ENCODE measurements at regions not wholly inside any gene's neighbourhood (a gene's known extent, or its start where the extent isn't known, plus 50 kb on each side); places are given as distances from the start of the nearest gene placed in this dataset.
"Not testable (repeated sequence)": the region's sequence is repeated elsewhere in the genome, so short reads cannot be mapped to it uniquely, and the experiment has no call there.

- no peaks in the 10 kb centered on the region for H3K36me3 Mint-ChIP-seq (ENCODE audit: low read depth)
- intact Hi-C loops (cut with micrococcal nuclease), result no loop called here
- peaks cover 3% of the 10 kb centered on the region for H3K27me3 Mint-ChIP-seq (ENCODE audit: low read depth)
- DNase-seq (ENCODE audit: low spot score), result no peak
- H3K27ac Mint-ChIP-seq, result no peak overlapping the region
- no peaks in the 10 kb centered on the region for H3K9me3 Mint-ChIP-seq
- H3K4me1 Mint-ChIP-seq (ENCODE audit: low read depth), result peaks cover 15% of the 10 kb centered on the region
- no peak overlapping the region for H3K4me3 Mint-ChIP-seq (ENCODE audit: low read depth)
Observed at GRCh38 chr3:177807150-177807875, 610.0 kb upstream of the TBL1XR1 start.

- H3K27me3 Mint-ChIP-seq (ENCODE audit: low read depth); H3K9me3 Mint-ChIP-seq; H3K4me3 Mint-ChIP-seq (ENCODE audit: low read depth); DNase-seq (ENCODE audit: low spot score); intact Hi-C loops (cut with micrococcal nuclease); H3K36me3 Mint-ChIP-seq (ENCODE audit: low read depth); H3K27ac Mint-ChIP-seq: not testable (repeated sequence)
- H3K4me1 Mint-ChIP-seq (ENCODE audit: low read depth), result peaks cover 15% of the 10 kb centered on the region
Observed at GRCh38 chr3:177808928-177809478, 611.7 kb upstream of the TBL1XR1 start.

GRCh38 chr3:177810162-177810623 is 612.9 kb upstream of the TBL1XR1 start:
- intact Hi-C loops (cut with micrococcal nuclease), result loop anchor here (1.0 to 5.0 kb wide), 2 partner anchors 23 to 192 kb away; no protein-coding TSS in a partner anchor
- no peaks in the 10 kb centered on the region for H3K36me3 Mint-ChIP-seq (ENCODE audit: low read depth)
- no peak overlapping the region for H3K27ac Mint-ChIP-seq
- no peaks in the 10 kb centered on the region for H3K9me3 Mint-ChIP-seq
- peaks cover 17% of the 10 kb centered on the region for H3K4me1 Mint-ChIP-seq (ENCODE audit: low read depth)
- no peak overlapping the region for H3K4me3 Mint-ChIP-seq (ENCODE audit: low read depth)
- H3K27me3 Mint-ChIP-seq (ENCODE audit: low read depth), result no peaks in the 10 kb centered on the region
- DNase-seq (ENCODE audit: low spot score), result no peak

- intact Hi-C loops (cut with micrococcal nuclease), result loop anchor here (5.0 kb wide), 1 partner anchor 191 kb away; no protein-coding TSS in a partner anchor
- Mint-ChIP-seq H3K36me3 (ENCODE audit: low read depth) (no peaks in the 10 kb centered on the region), H3K4me1 (ENCODE audit: low read depth) (peaks cover 17% of the 10 kb centered on the region), H3K9me3 (no peaks in the 10 kb centered on the region), H3K27me3 (ENCODE audit: low read depth) (no peaks in the 10 kb centered on the region), H3K27ac (no peak overlapping the region), H3K4me3 (ENCODE audit: low read depth) (no peak overlapping the region)
- no peak for DNase-seq (ENCODE audit: low spot score)
Observed at GRCh38 chr3:177811112-177811511, 613.8 kb upstream of the TBL1XR1 start.

- no peak for DNase-seq (ENCODE audit: low spot score)
- H3K27me3 Mint-ChIP-seq (ENCODE audit: low read depth), result no peaks in the 10 kb centered on the region
- no peak overlapping the region for H3K4me3 Mint-ChIP-seq (ENCODE audit: low read depth)
- H3K4me1 Mint-ChIP-seq (ENCODE audit: low read depth), result peaks cover 17% of the 10 kb centered on the region
- H3K9me3 Mint-ChIP-seq, result no peaks in the 10 kb centered on the region
- H3K36me3 Mint-ChIP-seq (ENCODE audit: low read depth), result no peaks in the 10 kb centered on the region
- no peak overlapping the region for H3K27ac Mint-ChIP-seq
- intact Hi-C loops (cut with micrococcal nuclease), result loop anchor here (5.0 kb wide), 1 partner anchor 190 kb away; no protein-coding TSS in a partner anchor
Observed at GRCh38 chr3:177811835-177812234, 614.6 kb upstream of the TBL1XR1 start.

- Mint-ChIP-seq H3K9me3 (no peaks in the 10 kb centered on the region), H3K4me3 (ENCODE audit: low read depth) (no peak overlapping the region), H3K4me1 (ENCODE audit: low read depth) (peaks cover 17% of the 10 kb centered on the region), H3K27ac (no peak overlapping the region), H3K36me3 (ENCODE audit: low read depth) (no peaks in the 10 kb centered on the region), H3K27me3 (ENCODE audit: low read depth) (no peaks in the 10 kb centered on the region)
- intact Hi-C loops (cut with micrococcal nuclease), result loop anchor here (5.0 kb wide), 1 partner anchor 190 kb away; no protein-coding TSS in a partner anchor
- DNase-seq (ENCODE audit: low spot score), result no peak
Observed at GRCh38 chr3:177812492-177812891, 615.2 kb upstream of the TBL1XR1 start.

- intact Hi-C loops (cut with micrococcal nuclease), result loop anchor here (5.0 kb wide), 1 partner anchor 189 kb away; no protein-coding TSS in a partner anchor
- H3K36me3 Mint-ChIP-seq (ENCODE audit: low read depth), result no peaks in the 10 kb centered on the region
- H3K9me3 Mint-ChIP-seq, result no peaks in the 10 kb centered on the region
- H3K4me1 Mint-ChIP-seq (ENCODE audit: low read depth), result peaks cover 17% of the 10 kb centered on the region
- DNase-seq (ENCODE audit: low spot score), result no peak
- no peaks in the 10 kb centered on the region for H3K27me3 Mint-ChIP-seq (ENCODE audit: low read depth)
- no peak overlapping the region for H3K4me3 Mint-ChIP-seq (ENCODE audit: low read depth)
- H3K27ac Mint-ChIP-seq, result no peak overlapping the region
Observed at GRCh38 chr3:177813322-177813721, 616.0 kb upstream of the TBL1XR1 start.

GRCh38 chr3:177816667-177817208 is 619.5 kb upstream of the TBL1XR1 start:
- H3K4me1 Mint-ChIP-seq (ENCODE audit: low read depth), result peaks cover 11% of the 10 kb centered on the region
- no peak for DNase-seq (ENCODE audit: low spot score)
- no peak overlapping the region for H3K4me3 Mint-ChIP-seq (ENCODE audit: low read depth)
- no peaks in the 10 kb centered on the region for H3K9me3 Mint-ChIP-seq
- H3K27ac Mint-ChIP-seq, result no peak overlapping the region
- H3K36me3 Mint-ChIP-seq (ENCODE audit: low read depth), result no peaks in the 10 kb centered on the region
- intact Hi-C loops (cut with micrococcal nuclease), result no loop called here
- H3K27me3 Mint-ChIP-seq (ENCODE audit: low read depth), result no peaks in the 10 kb centered on the region

- DNase-seq (ENCODE audit: low spot score), result no peak
- intact Hi-C loops (cut with micrococcal nuclease), result no loop called here
- H3K36me3 Mint-ChIP-seq (ENCODE audit: low read depth), result no peaks in the 10 kb centered on the region
- no peak overlapping the region for H3K27ac Mint-ChIP-seq
- H3K27me3 Mint-ChIP-seq (ENCODE audit: low read depth), result no peaks in the 10 kb centered on the region
- H3K4me1 Mint-ChIP-seq (ENCODE audit: low read depth), result peaks cover 10% of the 10 kb centered on the region
- no peaks in the 10 kb centered on the region for H3K9me3 Mint-ChIP-seq
- H3K4me3 Mint-ChIP-seq (ENCODE audit: low read depth), result no peak overlapping the region
Observed at GRCh38 chr3:177817751-177818150, 620.5 kb upstream of the TBL1XR1 start.

- Mint-ChIP-seq H3K27me3 (ENCODE audit: low read depth) (no peaks in the 10 kb centered on the region), H3K36me3 (ENCODE audit: low read depth) (no peaks in the 10 kb centered on the region), H3K27ac (no peak overlapping the region), H3K4me1 (ENCODE audit: low read depth) (peaks cover 10% of the 10 kb centered on the region), H3K9me3 (no peaks in the 10 kb centered on the region), H3K4me3 (ENCODE audit: low read depth) (no peak overlapping the region)
- no peak for DNase-seq (ENCODE audit: low spot score)
- intact Hi-C loops (cut with micrococcal nuclease), result no loop called here
Observed at GRCh38 chr3:177818712-177819240, 621.5 kb upstream of the TBL1XR1 start.

- Mint-ChIP-seq H3K36me3 (ENCODE audit: low read depth) (no peaks in the 10 kb centered on the region), H3K9me3 (no peaks in the 10 kb centered on the region), H3K27ac (no peak overlapping the region), H3K27me3 (ENCODE audit: low read depth) (no peaks in the 10 kb centered on the region), H3K4me1 (ENCODE audit: low read depth) (peaks cover 8% of the 10 kb centered on the region), H3K4me3 (ENCODE audit: low read depth) (no peak overlapping the region)
- intact Hi-C loops (cut with micrococcal nuclease), result no loop called here
- no peak for DNase-seq (ENCODE audit: low spot score)
Observed at GRCh38 chr3:177820683-177821316, 623.5 kb upstream of the TBL1XR1 start.

GRCh38 chr3:177822681-177823096 is 625.4 kb upstream of the TBL1XR1 start:
- Mint-ChIP-seq H3K27me3 (ENCODE audit: low read depth) (no peaks in the 10 kb centered on the region), H3K36me3 (ENCODE audit: low read depth) (no peaks in the 10 kb centered on the region), H3K9me3 (no peaks in the 10 kb centered on the region), H3K4me1 (ENCODE audit: low read depth) (peaks cover 8% of the 10 kb centered on the region), H3K4me3 (ENCODE audit: low read depth) (no peak overlapping the region), H3K27ac (no peak overlapping the region)
- no peak for DNase-seq (ENCODE audit: low spot score)
- intact Hi-C loops (cut with micrococcal nuclease), result no loop called here
